Glomerular visceral epithelial cell (primary cell): ENCODE measurements at regions not wholly inside any gene's neighbourhood (a gene's known extent, or its start where the extent isn't known, plus 50 kb on each side); places are given as distances from the start of the nearest gene placed in this dataset.

Experiments
- DNase-seq: peaks from one replicate; pipeline ENCODE4 v3.0.0-alpha.2; 2016; ENCODE audit errors: extremely low spot score

DNA sequence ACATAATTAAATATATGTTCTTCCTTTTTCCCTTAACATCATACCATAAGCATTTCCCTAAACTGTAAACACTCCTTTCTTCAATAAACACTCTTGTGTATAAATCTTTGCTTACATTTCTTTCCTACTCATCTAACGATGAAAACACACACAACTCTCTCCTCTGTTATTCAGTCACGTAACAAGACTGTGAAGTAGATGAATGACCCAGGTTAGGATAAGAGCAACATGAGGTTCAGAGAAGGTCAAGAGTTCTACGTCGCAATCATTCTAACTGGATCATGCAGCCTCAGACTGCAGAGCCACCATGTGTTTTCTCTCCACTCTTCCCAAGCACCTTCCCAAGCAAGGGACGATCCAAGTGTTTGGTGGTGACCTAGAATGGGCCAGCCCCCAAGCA lies 70.5 kb upstream of the SPTLC1 start:
- DNase-seq, result no peak

DNA sequence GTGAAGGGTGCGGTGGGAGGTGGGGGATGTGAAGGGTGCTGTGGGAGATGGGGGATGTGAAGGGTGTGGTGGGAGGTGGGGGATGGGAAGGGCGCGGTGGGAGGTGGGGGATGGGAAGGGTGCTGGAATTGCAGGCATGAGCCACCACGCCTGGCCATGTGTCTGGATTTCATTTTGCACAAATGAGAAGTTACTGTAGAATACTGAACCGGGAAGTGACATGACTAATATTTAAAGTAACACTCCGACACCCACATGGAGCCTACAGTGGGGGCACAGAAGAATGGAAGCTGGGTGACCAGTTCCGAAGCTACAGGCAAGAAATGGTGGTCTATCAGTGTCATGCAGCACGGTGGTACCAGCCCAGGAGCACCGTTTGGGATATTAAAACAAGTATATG lies 69.9 kb upstream of the SPTLC1 start:
- DNase-seq, result no peak

- DNase-seq, result no peak
Observed at GRCh38 chr9:92184041-92184564, 68.9 kb upstream of the SPTLC1 start.

GRCh38 chr9:92183449-92183848 lies 68.2 kb upstream of the SPTLC1 start:
- no peak for DNase-seq

- no peak for DNase-seq
Observed at GRCh38 chr9:92181296-92181695, 66.1 kb upstream of the SPTLC1 start.

GRCh38 chr9:92180669-92181181 lies 65.5 kb upstream of the SPTLC1 start:
- DNase-seq, result peak; percentile 71

GRCh38 chr9:92180002-92180400 lies 64.8 kb upstream of the SPTLC1 start:
- no peak for DNase-seq

GRCh38 chr9:92179286-92180001 lies 64.2 kb upstream of the SPTLC1 start:
- DNase-seq, result no peak

- no peak for DNase-seq
Observed at GRCh38 chr9:92177591-92177990, 62.4 kb upstream of the SPTLC1 start.

GRCh38 chr9:92176800-92177185 lies 61.6 kb upstream of the SPTLC1 start:
- DNase-seq, result no peak

GRCh38 chr9:92176068-92176799 lies 61.0 kb upstream of the SPTLC1 start:
- no peak for DNase-seq

GRCh38 chr9:92175441-92175840 lies 60.2 kb upstream of the SPTLC1 start:
- DNase-seq, result no peak

- DNase-seq, result no peak
Observed at GRCh38 chr9:92173318-92173717, 58.1 kb upstream of the SPTLC1 start.

GRCh38 chr9:92171822-92172221 lies 56.6 kb upstream of the SPTLC1 start:
- no peak for DNase-seq

DNA sequence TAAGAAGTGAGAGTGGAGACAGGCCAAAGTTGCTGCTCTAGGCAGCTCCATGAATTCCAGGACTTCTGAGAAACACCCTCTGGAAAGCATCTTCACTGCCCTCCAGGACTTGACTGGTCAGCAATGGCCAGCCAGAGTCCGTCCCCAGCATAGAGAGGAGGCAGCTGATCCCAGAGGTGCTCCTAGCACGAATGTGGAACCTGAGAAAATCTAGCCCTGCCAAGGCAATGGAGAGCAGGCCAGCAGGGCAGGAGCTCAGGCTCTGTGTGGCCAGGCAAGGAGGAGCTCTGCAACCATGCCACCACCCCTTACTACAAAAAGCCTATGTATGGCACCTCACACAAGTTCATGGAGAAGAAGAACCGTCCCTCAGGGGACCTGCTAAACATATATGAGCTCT lies 56.1 kb upstream of the SPTLC1 start:
- no peak for DNase-seq

DNA sequence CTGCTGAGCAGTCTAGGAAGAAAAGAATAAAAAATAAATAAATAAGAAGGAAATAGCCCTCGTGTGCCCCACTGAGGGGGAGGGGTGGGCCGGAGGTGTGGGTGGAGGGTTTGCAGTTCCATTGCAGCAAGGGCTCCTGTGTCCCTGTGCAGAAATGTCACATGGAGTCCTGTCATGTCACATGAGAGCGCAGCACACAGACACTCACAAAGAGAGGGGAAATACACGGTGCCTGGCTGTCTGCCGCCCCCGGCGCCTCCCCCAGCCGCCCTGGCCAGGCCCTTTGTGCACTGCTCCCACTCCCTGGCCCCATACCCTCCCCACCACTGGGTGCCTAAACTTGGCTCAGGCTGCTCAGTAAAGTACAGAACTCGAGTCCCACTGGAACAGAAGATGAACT lies 55.6 kb upstream of the SPTLC1 start:
- no peak for DNase-seq

GRCh38 chr9:92165484-92165883 lies 50.3 kb upstream of the SPTLC1 start:
- no peak for DNase-seq
